GM10266 (cell line): ENCODE measurements at regions not wholly inside any gene's neighbourhood (a gene's known extent, or its start where the extent isn't known, plus 50 kb on each side); places are given as distances from the start of the nearest gene placed in this dataset.
"Not testable (repeated sequence)": the region's sequence is repeated elsewhere in the genome, so short reads cannot be mapped to it uniquely, and the experiment has no call there.

ENCODE experiments used
- DNase-seq: peaks from one replicate; pipeline ENCODE4 v3.0.0; 2012; ENCODE audit errors: extremely low spot score
- TF ChIP-seq, protein P1 (sequence below): IDR thresholded peaks from 2 replicates; pipeline ENCODE4 v1.5.1; 2012; ENCODE audit warnings: mild to moderate bottlenecking, low read depth; ENCODE audit not compliant: control insufficient read depth, insufficient read depth; ENCODE audit errors: missing control alignments

DNA sequence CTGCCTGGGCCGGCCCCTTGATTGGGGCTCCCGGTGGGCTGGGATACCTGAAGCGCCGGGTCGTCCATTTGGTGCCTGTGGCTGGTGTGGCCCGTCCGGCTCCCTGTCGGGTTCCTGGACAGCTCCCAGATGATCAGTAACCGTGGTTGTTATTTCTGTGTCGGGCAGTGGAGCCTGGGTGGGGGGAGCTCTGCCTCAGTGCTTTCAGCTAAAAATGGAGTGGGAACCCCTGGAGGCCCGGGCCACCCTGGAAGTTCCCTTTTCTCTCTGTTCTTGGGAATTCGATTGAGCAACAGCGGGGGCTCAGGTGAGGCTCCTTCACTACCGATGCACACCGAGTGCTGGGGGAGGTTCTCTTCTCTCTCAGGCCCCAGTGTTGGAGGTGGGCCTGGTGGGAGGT is 197.4 kb downstream of the TMEM121 start:
- DNase-seq: not testable (repeated sequence)

DNA sequence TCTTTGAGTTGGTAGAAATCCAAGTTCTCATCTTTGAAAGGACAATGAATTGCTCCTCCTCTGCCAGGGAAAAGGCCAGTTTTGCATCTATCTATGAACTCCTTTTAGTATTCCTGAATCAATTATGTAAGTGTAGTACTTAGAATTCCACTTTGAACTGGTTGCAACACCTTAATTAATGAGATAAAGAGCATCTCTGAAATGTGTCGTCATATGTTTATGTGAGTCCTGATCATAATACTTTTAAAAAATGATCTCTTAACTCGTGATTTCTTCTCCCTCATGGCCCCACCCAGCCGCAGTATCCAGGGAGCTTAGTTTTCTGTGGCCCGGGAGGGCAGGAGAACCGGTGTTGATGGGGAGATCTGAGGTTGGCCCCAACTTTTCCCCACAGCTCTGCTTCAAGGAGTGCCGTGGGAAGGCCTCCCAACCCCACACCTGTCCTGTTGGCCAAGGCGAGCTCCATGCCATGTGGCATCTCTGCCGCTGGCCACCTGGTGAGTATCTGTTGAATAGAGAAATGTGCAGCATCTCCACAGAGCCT is 203.5 kb downstream of the TMEM121 start:
- DNase-seq: not testable (repeated sequence)

DNA sequence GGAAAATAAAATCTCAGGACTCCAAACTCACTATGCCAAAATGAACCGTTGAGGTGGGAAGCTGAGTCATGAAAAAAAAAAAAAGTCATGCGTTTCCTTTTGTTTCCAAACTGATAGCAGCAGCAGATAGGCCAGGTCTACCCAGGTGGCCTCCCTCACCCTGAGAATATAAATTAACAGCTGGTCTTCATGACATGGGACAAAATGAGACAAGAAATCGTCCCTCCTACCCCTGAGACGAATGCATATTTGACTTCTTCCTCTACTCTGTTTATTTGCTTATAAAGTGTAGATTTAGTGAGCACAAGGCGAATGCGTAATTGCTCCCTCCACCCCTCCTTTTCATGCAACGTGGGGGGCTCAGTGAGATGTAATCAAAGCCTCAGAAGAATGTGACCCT is 204.3 kb downstream of the TMEM121 start:
- DNase-seq: not testable (repeated sequence)

DNA sequence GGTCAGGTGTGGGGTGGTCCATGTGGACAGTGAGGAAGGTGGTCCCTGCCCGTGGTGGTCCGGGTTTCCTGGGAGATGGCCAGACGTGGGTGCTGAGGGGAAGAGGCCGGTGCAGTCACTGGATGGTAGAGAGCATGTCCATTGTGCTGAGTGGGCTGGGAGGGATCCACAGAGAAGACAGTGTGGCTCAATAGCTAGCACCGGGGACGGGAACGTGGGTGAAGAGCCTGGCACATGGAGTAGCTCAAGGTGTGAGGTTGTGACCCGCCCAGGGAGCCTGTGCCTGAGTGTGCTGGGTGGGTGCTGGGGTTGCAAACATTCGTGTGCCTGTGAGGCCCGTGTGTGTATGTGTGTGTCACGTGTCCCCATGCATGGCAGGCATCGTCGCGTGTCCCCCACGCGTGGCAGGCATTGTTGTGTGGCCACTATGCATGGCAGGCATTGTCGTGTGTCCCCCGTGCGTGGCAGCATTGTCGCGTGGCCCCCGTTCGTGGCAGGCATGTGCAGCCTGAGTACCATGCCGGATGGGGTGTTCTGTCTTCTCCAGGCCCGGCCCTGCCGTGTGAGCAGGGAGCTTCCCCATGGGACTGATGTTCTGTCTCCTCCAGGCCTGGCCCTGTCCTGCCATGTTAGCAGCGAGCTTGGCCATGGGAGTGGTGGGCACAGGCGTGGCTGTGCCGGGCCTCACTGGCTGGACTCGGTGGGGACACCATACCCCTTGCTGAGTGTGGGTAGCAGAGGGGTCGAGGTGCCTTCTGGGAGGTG is 205.0 kb downstream of the TMEM121 start:
- not testable (repeated sequence) for DNase-seq

DNA sequence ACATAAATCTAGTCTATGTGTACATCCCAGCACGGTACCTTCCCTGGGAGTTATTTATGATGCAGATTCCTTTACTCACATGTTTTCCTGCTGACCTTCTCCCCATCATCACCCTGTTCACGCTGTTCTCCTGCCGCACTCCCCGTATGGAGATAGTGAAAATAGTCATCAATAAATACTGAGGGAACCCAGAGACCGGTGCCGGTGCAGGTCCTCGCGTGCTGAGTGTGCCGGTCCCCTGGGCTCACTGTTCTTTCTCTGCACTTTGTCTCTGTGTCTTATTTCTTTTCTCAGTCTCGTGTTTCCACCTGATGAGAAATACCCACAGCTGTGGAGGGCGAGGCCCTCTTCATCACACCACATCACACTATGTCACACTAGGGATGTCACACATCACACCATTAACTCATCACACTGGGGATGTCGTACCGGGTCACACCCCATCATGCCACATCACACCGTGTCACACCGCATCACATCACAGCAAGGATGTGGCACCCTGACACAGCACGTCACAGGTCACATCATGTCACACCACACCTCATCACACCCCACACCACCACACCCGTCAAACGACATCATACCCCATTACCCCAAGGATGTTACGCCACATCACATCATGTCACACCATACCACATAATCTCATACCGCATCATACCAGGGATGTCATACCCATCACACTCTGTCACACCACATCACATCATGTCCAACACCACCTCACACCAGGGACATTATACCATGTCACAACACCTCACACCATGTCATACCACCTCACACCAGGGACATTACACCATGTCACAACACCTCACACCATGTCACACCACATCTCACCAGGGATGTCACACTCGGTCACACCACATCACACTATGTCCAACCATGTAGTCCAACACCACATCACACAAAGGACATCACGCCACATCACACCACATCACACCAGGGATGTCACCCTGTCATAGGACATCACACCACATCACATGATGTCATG is 207.0 kb downstream of the TMEM121 start:
- DNase-seq: no peak
- TF ChIP-seq, protein P1, sequence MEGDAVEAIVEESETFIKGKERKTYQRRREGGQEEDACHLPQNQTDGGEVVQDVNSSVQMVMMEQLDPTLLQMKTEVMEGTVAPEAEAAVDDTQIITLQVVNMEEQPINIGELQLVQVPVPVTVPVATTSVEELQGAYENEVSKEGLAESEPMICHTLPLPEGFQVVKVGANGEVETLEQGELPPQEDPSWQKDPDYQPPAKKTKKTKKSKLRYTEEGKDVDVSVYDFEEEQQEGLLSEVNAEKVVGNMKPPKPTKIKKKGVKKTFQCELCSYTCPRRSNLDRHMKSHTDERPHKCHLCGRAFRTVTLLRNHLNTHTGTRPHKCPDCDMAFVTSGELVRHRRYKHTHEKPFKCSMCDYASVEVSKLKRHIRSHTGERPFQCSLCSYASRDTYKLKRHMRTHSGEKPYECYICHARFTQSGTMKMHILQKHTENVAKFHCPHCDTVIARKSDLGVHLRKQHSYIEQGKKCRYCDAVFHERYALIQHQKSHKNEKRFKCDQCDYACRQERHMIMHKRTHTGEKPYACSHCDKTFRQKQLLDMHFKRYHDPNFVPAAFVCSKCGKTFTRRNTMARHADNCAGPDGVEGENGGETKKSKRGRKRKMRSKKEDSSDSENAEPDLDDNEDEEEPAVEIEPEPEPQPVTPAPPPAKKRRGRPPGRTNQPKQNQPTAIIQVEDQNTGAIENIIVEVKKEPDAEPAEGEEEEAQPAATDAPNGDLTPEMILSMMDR: no peak

DNA sequence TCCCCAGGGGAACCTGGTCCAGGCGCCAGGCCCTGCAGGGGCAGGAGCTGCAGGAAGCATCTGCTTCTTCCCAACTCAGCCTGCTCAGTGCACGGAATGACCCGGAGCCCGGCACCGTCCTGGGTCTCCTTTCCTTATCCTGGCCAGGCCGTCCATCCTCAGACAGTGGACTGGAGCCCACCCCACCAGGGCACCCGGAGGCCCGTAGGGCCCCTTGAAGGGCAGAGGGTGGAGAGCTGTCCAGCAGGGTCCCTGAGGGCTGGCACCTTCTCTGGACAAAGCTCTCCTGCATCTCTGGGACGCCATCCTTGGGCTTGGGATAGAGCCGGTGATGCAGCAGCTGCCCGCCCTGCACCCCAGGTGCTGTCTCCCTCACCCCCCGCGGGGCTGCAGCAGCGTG is 207.9 kb downstream of the TMEM121 start:
- DNase-seq: not testable (repeated sequence)

DNA sequence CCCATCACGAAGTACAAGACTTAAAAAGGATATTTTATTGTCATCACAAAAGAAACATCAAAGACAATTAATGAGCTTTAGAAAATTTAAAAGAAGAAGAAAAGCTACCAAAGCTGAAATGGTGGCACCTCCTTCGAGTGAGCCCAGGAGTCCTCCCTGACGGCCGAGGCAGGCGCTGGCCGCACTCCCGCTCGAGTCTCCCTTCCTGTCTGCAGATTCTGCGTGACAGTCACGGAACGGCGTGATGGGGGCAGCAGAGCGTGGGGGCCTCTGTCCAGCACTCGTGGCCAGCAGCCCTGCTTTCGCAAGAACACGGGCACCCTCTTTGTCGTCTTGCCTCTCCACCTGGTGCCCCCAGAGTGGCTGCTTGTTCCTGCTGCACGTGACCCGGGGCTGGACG is 209.9 kb downstream of the TMEM121 start:
- DNase-seq: not testable (repeated sequence)

DNA sequence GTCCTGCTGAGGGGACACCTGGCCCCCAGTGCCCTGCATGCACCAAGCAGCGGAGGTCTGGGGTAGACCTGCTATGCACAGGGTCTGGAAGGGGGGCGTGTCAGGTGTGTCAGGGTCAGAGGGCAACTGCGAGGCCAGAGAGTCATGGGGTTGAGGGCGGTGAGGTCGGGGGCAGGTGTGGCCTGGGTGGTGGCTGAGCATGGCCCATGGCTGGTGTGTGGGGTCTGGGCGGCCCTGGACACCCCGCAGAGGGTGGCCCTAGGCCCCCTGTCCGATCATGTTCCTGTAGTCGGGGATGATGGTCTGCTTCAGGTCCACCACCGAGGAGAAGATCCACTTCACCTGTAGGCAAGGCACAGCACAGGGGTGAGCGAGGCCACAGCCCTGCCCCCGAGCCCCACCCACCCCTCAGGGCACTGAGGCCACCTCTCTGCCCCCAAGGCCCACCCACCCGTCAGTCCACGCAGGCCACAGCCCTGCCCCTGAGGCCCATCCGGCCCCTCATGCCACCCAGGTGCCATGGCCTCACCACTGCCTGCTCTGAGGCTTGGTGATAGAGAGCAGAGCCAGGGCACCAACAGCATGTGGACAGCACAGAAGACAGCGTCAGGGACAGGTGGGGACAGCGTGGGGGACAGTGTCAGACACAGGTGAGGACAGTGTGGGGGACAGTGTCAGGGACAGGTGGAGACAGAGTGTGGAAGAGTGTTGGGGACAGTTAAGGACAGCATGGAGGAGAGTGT is 211.3 kb downstream of the TMEM121 start:
- no peak for DNase-seq
- TF ChIP-seq, protein P1: no peak

DNA sequence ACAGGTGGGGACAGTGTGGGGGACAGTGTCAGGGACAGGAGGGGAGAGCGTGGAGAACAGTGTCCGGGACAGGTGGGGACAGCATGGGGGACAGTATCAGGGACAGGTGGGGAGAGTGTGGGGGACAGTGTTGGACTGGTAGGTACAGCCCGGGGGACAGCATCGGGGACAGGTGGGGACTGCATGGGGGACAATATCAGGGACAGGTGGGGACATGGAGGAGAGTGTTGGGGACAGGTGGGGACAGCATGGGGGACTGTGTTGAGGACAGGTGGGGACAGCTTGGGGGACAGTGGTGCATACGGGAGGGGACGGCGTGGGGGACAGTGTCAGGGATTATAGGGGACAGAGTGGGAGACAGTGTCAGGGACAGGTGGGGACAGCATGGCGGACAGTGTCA is 212.3 kb downstream of the TMEM121 start:
- no peak for DNase-seq
- TF ChIP-seq, protein P1: no peak

DNA sequence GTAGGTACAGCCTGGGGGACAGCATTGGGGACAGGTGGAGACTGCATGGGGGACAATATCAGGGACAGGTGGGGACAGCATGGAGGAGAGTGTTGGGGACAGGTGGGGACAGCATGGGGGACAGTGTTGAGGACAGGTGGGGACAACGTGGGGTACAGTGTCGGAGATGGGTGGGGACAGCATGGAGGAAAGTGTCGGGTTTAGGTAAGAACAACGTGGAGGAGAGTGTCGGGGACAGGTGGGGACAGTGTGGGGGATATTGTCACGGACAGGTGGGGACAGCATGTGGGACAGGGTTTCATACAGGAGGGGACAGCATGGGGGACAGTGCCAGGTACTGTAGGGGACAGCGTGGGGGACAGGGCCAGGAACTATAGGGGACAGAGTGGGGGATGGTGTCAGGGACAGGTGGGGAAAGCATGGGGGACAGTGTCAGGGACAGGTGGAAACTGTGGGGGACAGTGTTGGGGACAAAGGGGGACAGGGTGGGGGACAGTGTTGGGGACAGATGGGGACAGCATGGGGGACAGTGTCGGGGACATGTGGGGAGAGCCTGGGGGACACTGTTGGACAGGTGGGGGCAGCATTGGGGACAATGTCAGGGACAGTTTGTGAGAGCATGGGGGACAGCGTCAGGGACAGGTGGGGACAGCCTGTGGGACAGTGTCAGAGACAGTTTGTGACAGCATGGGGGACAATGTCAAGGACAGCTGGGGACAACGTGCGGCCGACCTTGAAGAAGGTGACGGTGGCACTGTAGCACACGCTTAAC is 213.1 kb downstream of the TMEM121 start:
- DNase-seq: no peak
- TF ChIP-seq, protein P1: no peak

DNA sequence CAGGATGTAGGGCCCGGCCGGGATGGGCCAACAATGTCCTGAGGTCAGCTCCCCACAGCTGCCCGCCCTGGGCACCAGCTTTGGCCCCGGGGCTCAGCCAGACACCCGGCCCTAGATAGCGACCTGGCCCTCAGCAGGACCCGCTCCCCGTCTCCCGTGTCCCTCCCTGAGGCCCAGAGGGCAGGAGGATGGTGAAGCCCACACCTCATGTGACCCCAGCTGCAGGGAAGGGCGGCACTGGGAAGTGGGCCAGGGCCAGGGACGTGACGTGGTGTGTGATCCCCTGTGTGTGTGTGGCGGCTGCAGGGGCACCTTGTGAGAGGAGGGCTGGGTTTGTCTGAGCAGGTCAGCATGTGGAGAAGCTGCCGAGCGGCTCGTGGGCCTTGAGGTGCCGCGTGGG is 213.9 kb downstream of the TMEM121 start:
- not testable (repeated sequence) for DNase-seq

DNA sequence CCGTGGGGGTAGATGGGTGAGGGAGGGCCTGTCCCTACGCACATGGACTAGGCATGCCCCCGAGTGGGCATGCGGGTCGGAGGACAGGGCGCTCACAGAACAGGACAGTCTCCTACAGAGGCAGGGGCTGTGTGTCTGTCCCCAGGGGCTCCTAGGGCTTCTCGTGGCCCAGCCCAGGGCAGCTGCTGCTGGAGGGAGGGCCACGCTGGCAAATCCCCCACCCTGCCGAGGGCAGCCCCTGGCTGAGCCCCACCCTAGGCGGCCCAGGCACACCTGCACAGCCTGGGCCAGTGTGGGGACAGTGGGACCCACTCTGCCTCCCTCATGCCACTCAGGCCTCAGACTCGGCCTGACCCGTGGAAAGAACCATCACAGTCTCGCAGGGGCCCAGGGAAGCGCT is 214.6 kb downstream of the TMEM121 start:
- DNase-seq: not testable (repeated sequence)

DNA sequence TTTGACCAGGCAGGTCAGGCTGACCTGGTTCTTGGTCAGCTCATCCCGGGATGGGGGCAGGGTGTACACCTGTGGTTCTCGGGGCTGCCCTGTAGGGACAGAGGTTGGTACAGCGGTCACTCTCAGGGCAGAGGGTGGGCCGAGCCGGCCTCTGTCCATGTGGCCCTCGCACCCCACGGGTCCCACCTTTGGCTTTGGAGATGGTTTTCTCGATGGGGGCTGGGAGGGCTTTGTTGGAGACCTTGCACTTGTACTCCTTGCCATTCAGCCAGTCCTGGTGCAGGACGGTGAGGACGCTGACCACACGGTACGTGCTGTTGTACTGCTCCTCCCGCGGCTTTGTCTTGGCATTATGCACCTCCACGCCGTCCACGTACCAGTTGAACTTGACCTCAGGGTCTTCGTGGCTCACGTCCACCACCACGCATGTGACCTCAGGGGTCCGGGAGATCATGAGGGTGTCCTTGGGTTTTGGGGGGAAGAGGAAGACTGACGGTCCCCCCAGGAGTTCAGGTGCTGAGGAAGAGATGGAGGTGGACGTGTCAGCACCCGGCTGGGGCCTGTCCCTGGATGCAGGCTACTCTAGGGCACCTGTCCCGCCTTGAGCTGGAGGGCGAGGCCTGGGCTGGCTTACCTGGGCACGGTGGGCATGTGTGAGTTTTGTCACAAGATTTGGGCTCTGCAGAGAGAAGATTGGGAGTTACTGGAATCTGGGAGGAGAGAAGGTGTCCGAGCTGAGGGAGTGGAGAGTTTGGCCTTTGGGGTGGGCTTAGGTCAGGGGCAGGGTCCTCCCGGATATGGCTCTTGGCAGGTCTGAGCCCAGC is 215.5 kb downstream of the TMEM121 start:
- not testable (repeated sequence) for DNase-seq
